GM19397 (cell line): ENCODE measurements at regions not wholly inside any gene's neighbourhood (a gene's known extent, or its start where the extent isn't known, plus 50 kb on each side); places are given as distances from the start of the nearest gene placed in this dataset.

Source experiments
- ATAC-seq: cut with Tn5 transposase; IDR thresholded peaks from one replicate; pipeline ENCODE4 v1.9.1; 2021; ENCODE audit warnings: mild to moderate bottlenecking, moderate library complexity; ENCODE audit not compliant: unreplicated experiment

GRCh38 chr10:61099756-61100155, 155.8 kb upstream of the RHOBTB1 start:
- no peak for ATAC-seq

- ATAC-seq: no peak
Observed at GRCh38 chr10:61098966-61099365, 155.0 kb upstream of the RHOBTB1 start.

- ATAC-seq: no peak
Observed at GRCh38 chr10:61097026-61097425, 153.0 kb upstream of the RHOBTB1 start.

GRCh38 chr10:61096056-61096455, 152.1 kb upstream of the RHOBTB1 start:
- no peak for ATAC-seq

- ATAC-seq: no peak
Observed at GRCh38 chr10:61091531-61091930, 147.5 kb upstream of the RHOBTB1 start.

- no peak for ATAC-seq
Observed at GRCh38 chr10:61089251-61089650, 145.3 kb upstream of the RHOBTB1 start.

GRCh38 chr10:61084493-61084892, 140.5 kb upstream of the RHOBTB1 start:
- no peak for ATAC-seq

- ATAC-seq: no peak
Observed at GRCh38 chr10:61081301-61081700, 137.3 kb upstream of the RHOBTB1 start.

GRCh38 chr10:61078542-61079275, 134.7 kb upstream of the RHOBTB1 start:
- no peak for ATAC-seq

GRCh38 chr10:61076572-61077114, 132.7 kb upstream of the RHOBTB1 start:
- no peak for ATAC-seq

- ATAC-seq: no peak
Observed at GRCh38 chr10:61073391-61073790, 129.4 kb upstream of the RHOBTB1 start.

GRCh38 chr10:61071580-61071979, 127.6 kb upstream of the RHOBTB1 start:
- ATAC-seq: no peak

- ATAC-seq: no peak
Observed at GRCh38 chr10:61068471-61068870, 124.5 kb upstream of the RHOBTB1 start.

GRCh38 chr10:61067671-61068336, 123.8 kb upstream of the RHOBTB1 start:
- no peak for ATAC-seq

- ATAC-seq: no peak
Observed at GRCh38 chr10:61066661-61067344, 122.8 kb upstream of the RHOBTB1 start.

- ATAC-seq: no peak
Observed at GRCh38 chr10:61065051-61065450, 121.1 kb upstream of the RHOBTB1 start.

- no peak for ATAC-seq
Observed at GRCh38 chr10:61064356-61064755, 120.4 kb upstream of the RHOBTB1 start.

GRCh38 chr10:61063901-61064300, 119.9 kb upstream of the RHOBTB1 start:
- ATAC-seq: no peak

GRCh38 chr10:61063034-61063433, 119.0 kb upstream of the RHOBTB1 start:
- no peak for ATAC-seq

GRCh38 chr10:61061923-61062504, 118.0 kb upstream of the RHOBTB1 start:
- no peak for ATAC-seq

- no peak for ATAC-seq
Observed at GRCh38 chr10:61059636-61060035, 115.7 kb upstream of the RHOBTB1 start.
